ENCODE measurements at regions not wholly inside any gene's neighbourhood (a gene's known extent, or its start where the extent isn't known, plus 50 kb on each side); places are given as distances from the start of the nearest gene placed in this dataset.
A peak's percentile ranks its signal among the peaks of the same experiment; 100 is the strongest.

GRCh38 chr4:170307182-170307581 lies 217.4 kb upstream of the AADAT start:
- DNase-seq: no peak
- intact Hi-C loops (cut with micrococcal nuclease): no loop called here
- ATAC-seq: no peak

- intact Hi-C loops (cut with micrococcal nuclease): no loop called here
- DNase-seq: no peak
- ATAC-seq: no peak
Observed at GRCh38 chr4:170306208-170306607, 216.5 kb upstream of the AADAT start.

- intact Hi-C loops (cut with micrococcal nuclease): no loop called here
- ATAC-seq (no peak), DNase-seq (no peak)
Observed at GRCh38 chr4:170305627-170306026, 215.9 kb upstream of the AADAT start.

- intact Hi-C loops (cut with micrococcal nuclease): no loop called here
- ATAC-seq (no peak), DNase-seq (no peak)
Observed at GRCh38 chr4:170281027-170281426, 191.3 kb upstream of the AADAT start.

GRCh38 chr4:170278460-170278859 lies 188.7 kb upstream of the AADAT start:
- ATAC-seq (no peak), DNase-seq (no peak)
- intact Hi-C loops (cut with micrococcal nuclease): no loop called here

GRCh38 chr4:170274616-170275015 lies 184.9 kb upstream of the AADAT start:
- no peak for ATAC-seq
- intact Hi-C loops (cut with micrococcal nuclease): no loop called here
- no peak for DNase-seq

- intact Hi-C loops (cut with micrococcal nuclease): no loop called here
- DNase-seq (no peak), ATAC-seq (no peak)
Observed at GRCh38 chr4:170272959-170273358, 183.2 kb upstream of the AADAT start.

GRCh38 chr4:170271723-170272122 lies 182.0 kb upstream of the AADAT start:
- DNase-seq (no peak), ATAC-seq (no peak)
- intact Hi-C loops (cut with micrococcal nuclease): no loop called here

GRCh38 chr4:170270628-170271027 lies 180.9 kb upstream of the AADAT start:
- intact Hi-C loops (cut with micrococcal nuclease): no loop called here
- DNase-seq (no peak), ATAC-seq (no peak)

- intact Hi-C loops (cut with micrococcal nuclease): no loop called here
- ATAC-seq: no peak
- DNase-seq: no peak
Observed at GRCh38 chr4:170269950-170270349, 180.2 kb upstream of the AADAT start.

GRCh38 chr4:170259631-170260153 lies 169.9 kb upstream of the AADAT start:
- peak; percentile 27 for ATAC-seq
- DNase-seq: no peak
- intact Hi-C loops (cut with micrococcal nuclease): no loop called here

GRCh38 chr4:170256807-170257206 lies 167.1 kb upstream of the AADAT start:
- intact Hi-C loops (cut with micrococcal nuclease): no loop called here
- no peak for DNase-seq
- ATAC-seq: no peak

GRCh38 chr4:170248576-170248975 lies 158.8 kb upstream of the AADAT start:
- ATAC-seq (no peak), DNase-seq (no peak)
- intact Hi-C loops (cut with micrococcal nuclease): no loop called here

GRCh38 chr4:170248029-170248428 lies 158.3 kb upstream of the AADAT start:
- intact Hi-C loops (cut with micrococcal nuclease): no loop called here
- no peak for ATAC-seq
- DNase-seq: no peak

- intact Hi-C loops (cut with micrococcal nuclease): no loop called here
- ATAC-seq (no peak), DNase-seq (no peak)
Observed at GRCh38 chr4:170247596-170247995, 157.8 kb upstream of the AADAT start.

GRCh38 chr4:170243662-170244288 lies 154.0 kb upstream of the AADAT start:
- intact Hi-C loops (cut with micrococcal nuclease): no loop called here

GRCh38 chr4:170242471-170242870 lies 152.7 kb upstream of the AADAT start:
- intact Hi-C loops (cut with micrococcal nuclease): no loop called here
- ATAC-seq: no peak
- DNase-seq: no peak

More at GRCh38 chr4:170243662-170244288, 154.0 kb upstream of the AADAT start:
- no peak for DNase-seq
- ATAC-seq: no peak

GRCh38 chr4:170234800-170235199 lies 145.0 kb upstream of the AADAT start:
- ATAC-seq (no peak), DNase-seq (no peak)
- intact Hi-C loops (cut with micrococcal nuclease): no loop called here

- ATAC-seq (no peak), DNase-seq (no peak)
- intact Hi-C loops (cut with micrococcal nuclease): no loop called here
Observed at GRCh38 chr4:170231377-170231776, 141.6 kb upstream of the AADAT start.

GRCh38 chr4:170230242-170230641 lies 140.5 kb upstream of the AADAT start:
- intact Hi-C loops (cut with micrococcal nuclease): no loop called here
- no peak for ATAC-seq
- no peak for DNase-seq

GRCh38 chr4:170229006-170229405 lies 139.2 kb upstream of the AADAT start:
- intact Hi-C loops (cut with micrococcal nuclease): no loop called here
- DNase-seq: no peak
- no peak for ATAC-seq

- no peak for DNase-seq
- no peak for ATAC-seq
- intact Hi-C loops (cut with micrococcal nuclease): no loop called here
Observed at GRCh38 chr4:170227928-170228327, 138.2 kb upstream of the AADAT start.
